IgD-negative memory B cell (primary cell): ENCODE measurements at regions not wholly inside any gene's neighbourhood (a gene's known extent, or its start where the extent isn't known, plus 50 kb on each side); places are given as distances from the start of the nearest gene placed in this dataset.
"Not testable (repeated sequence)": the region's sequence is repeated elsewhere in the genome, so short reads cannot be mapped to it uniquely, and the experiment has no call there.

Experiments
- H3K27ac Mint-ChIP-seq, 3 donors: one replicate each; pipeline ENCODE4 v1.8.0; 2020 to 2022; ENCODE audit warnings: mild to moderate bottlenecking in 3 of 3, mixed read lengths in 3 of 3, moderate library complexity in 1 of 3
- H3K27me3 Mint-ChIP-seq: one replicate; pipeline ENCODE4 v1.8.0; 2021; ENCODE audit warnings: mixed read lengths
- H3K36me3 Mint-ChIP-seq: one replicate; pipeline ENCODE4 v1.8.0; 2020; ENCODE audit warnings: mild to moderate bottlenecking, mixed read lengths
- H3K4me1 Mint-ChIP-seq, 3 donors: one replicate each; pipeline ENCODE4 v1.8.0; 2020 to 2022; ENCODE audit warnings: mixed read lengths in 3 of 3, mild to moderate bottlenecking in 1 of 3
- H3K4me3 Mint-ChIP-seq, 4 donors: one replicate each; pipeline ENCODE4 v1.8.0; 2020 to 2022; ENCODE audit warnings: mild to moderate bottlenecking in 4 of 4, mixed read lengths in 4 of 4, moderate library complexity in 3 of 4
- H3K9me3 Mint-ChIP-seq, 3 donors: one replicate each; pipeline ENCODE4 v1.8.0; 2020 to 2021; ENCODE audit warnings: mixed read lengths in 3 of 3, mild to moderate bottlenecking in 1 of 3

DNA sequence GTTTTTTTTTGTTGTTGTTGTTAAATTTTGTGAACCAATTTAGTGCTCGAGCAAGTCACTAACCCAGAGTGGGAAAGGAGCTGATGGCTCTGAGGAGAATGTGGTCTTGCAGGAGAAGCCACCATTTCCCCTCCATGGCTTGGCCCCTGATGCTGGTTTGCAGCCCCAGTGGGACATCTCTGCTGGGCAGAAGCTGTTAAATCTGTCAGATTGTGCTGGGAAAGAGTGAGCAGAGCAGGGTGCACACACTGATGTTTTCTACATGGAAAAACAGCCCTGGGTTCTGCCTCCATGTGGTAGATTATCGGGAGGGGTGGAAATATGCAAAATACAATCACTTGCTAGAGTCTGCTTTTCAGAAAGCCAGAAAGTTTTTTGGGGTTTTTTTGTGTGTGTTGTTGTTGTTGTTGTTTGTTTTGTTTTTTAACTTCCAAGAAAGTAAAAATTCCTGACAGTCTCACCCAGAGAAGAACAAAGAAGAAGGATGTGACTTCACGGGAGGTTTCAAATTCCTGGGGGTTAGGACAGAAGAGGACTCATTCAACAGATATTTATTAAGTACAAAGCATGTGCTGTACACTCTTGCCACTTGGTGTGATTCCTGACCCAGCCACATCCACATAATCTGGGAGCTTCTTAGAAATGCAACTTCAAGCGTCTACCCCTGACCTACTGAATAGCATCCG lies 133.7 kb downstream of the FOXB1 start:
- no peak overlapping the region for H3K27ac Mint-ChIP-seq

DNA sequence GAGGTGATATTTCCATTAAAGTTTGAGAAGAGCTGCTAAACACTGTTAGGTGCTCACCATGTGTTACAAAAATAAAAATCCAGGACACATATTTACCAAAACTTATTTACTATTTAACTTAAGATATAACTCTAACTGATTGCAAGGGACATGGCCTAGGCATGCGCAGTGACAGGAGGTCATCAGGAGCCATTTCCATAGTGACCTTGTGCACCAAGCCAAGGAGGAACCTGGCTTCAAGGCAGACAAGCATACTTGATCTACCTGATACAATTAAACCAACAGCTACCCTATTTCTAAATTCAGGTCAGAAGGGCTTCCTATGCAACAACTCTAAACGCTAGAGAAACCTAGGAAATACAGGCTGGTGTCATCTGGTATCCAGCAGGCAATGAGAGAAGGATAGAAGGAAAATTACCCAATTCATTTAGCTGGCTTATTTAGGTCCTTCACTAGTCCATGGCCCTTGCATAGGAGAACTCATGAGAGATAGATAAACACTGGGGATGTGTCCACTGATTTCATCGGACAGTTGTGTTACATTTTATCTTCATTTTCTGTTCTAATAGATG lies 134.4 kb downstream of the FOXB1 start:
- Mint-ChIP-seq H3K36me3 (peaks cover 2% of the 10 kb centered on the region), H3K27me3 (peaks cover 27% of the 10 kb centered on the region), H3K4me3 (no peak overlapping the region), H3K9me3 (peaks cover 0 to 4% (median 3%) of the 10 kb centered on the region in 3 donors), H3K4me1 (no peaks in the 10 kb centered on the region), H3K27ac (no peak overlapping the region)

More for the DNA sequence above, 133.7 kb downstream of the FOXB1 start:
- Mint-ChIP-seq H3K4me1 (no peaks in the 10 kb centered on the region), H3K9me3 (peaks cover 0 to 4% (median 3%) of the 10 kb centered on the region in 3 donors), H3K36me3 (peaks cover 2% of the 10 kb centered on the region), H3K4me3 (no peak overlapping the region), H3K27me3 (peaks cover 27% of the 10 kb centered on the region)

DNA sequence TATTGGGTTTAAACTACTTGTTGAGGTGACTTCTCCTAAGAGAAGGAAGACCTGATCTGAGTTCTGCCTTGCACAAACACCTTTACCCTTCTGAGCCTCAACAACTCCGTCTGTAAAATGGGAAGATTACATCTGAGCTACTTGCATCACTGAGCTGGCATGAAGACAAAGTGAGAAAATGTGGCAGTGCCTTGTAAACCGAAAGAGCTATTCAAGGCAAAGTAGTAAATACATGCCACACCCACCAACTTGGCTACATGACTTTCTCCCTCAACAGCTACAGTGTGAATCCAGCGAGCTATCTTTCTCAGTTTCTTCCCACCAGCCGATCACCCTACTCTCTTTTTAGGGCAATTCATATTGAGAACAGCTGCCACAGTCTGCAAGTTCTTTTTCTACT lies 148.3 kb downstream of the FOXB1 start:
- no peak overlapping the region for H3K27ac Mint-ChIP-seq
- peaks cover 2% of the 10 kb centered on the region for H3K36me3 Mint-ChIP-seq
- peaks cover 29% of the 10 kb centered on the region for H3K27me3 Mint-ChIP-seq
- peaks cover 2 to 11% (median 7%) of the 10 kb centered on the region in 3 donors for H3K4me1 Mint-ChIP-seq
- H3K4me3 Mint-ChIP-seq, result no peak overlapping the region
- H3K9me3 Mint-ChIP-seq, result no peaks in the 10 kb centered on the region

DNA sequence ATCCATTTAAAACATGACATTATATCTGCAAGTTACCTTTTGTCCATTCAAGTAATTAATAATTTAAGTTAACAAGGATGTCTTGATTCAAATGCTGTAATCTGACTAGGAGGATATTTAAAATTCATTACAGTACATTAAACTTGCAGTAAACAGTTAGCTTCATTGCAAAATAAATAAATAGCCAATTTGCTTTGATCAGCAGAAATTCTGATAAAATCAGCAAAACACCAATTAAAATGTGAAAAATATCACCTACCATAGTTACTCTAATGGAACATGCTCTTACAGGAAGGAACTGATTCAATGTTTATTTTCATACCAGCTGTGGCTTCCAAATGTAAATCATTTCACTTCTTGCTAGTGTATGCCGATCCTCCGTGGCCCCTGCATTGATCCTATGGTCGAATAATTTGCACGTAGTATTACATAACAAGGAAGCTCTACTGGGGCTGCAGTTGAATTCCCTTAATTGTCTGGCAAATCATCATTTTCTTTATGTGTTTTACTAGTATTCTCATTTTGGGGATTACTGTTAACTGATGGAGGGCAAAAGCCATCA lies 150.7 kb downstream of the FOXB1 start:
- peak overlapping the region in 1 of 4 donors; percentile 47 for H3K4me3 Mint-ChIP-seq

DNA sequence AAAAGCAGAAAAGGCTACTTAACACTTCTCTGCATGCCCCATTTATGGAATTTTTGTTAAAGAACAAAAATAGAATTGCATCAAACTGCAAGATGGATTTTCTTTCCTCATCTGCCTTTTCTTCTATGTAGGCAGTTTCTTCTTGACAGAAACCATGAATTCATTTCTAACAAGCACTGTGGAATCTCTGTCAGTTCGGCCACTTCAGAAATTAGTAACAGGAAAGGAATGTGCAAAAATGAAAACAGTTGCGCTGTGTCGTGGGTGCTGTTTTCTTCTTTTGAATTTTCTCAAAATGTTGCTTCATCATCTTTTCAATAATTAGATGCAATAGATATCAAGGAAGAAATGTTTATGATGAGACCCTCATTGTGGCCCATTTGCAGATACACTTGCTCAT lies 151.6 kb downstream of the FOXB1 start:
- Mint-ChIP-seq H3K36me3 (no peaks in the 10 kb centered on the region), H3K27ac (no peak overlapping the region), H3K4me1 (peaks cover 2 to 11% (median 7%) of the 10 kb centered on the region in 3 donors), H3K27me3 (peaks cover 32% of the 10 kb centered on the region), H3K9me3 (no peaks in the 10 kb centered on the region), H3K4me3 (no peak overlapping the region)

More for the DNA sequence above, 150.7 kb downstream of the FOXB1 start:
- peaks cover 32% of the 10 kb centered on the region for H3K27me3 Mint-ChIP-seq
- no peaks in the 10 kb centered on the region for H3K9me3 Mint-ChIP-seq
- no peaks in the 10 kb centered on the region for H3K36me3 Mint-ChIP-seq
- peaks cover 2 to 11% (median 7%) of the 10 kb centered on the region in 3 donors for H3K4me1 Mint-ChIP-seq
- no peak overlapping the region for H3K27ac Mint-ChIP-seq

DNA sequence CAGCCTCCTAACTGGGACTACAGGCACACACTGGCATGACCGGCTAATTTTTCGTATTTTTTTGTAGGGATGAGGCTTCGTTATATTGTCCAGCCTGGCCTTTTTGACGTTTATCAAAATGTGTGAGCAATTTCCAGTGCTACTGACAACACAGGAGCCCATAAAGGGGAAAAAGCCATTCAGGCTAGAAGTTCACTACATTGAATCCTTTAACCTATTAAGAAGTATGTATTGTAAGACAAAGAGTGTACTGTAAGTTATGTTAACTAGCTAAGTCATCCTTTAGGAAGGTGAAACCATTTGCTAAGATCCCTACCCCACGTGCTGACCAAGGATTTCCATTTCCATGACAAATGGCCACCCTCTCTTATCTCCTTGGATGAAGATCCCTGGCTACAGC lies 156.8 kb downstream of the FOXB1 start:
- Mint-ChIP-seq H3K27ac (no peak overlapping the region), H3K4me1 (no peaks in the 10 kb centered on the region), H3K27me3 (peaks cover 20% of the 10 kb centered on the region), H3K36me3 (no peaks in the 10 kb centered on the region), H3K9me3 (peaks cover 2 to 4% (median 3%) of the 10 kb centered on the region in 3 donors), H3K4me3 (no peak overlapping the region)

DNA sequence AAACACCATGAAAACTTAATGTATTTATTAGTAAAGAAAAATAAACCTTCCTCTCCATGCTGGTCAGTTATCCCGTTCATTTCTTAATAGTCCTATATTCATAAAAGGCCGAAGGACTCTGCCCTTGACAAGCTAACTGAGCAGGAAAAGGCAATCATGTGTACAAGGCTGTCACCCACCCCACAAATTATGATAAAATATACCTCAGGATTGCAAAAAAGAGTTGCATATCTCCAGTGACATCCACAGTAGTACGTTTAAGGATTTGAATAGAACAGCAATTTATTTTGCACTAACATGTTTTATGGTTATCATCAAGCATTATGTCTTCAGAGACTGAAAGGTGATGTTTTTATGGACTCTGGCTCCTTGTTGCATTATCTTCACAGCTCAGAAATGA lies 157.6 kb downstream of the FOXB1 start:
- H3K4me3 Mint-ChIP-seq, result no peak overlapping the region
- H3K27ac Mint-ChIP-seq, result no peak overlapping the region
- peaks cover 18% of the 10 kb centered on the region for H3K27me3 Mint-ChIP-seq

DNA sequence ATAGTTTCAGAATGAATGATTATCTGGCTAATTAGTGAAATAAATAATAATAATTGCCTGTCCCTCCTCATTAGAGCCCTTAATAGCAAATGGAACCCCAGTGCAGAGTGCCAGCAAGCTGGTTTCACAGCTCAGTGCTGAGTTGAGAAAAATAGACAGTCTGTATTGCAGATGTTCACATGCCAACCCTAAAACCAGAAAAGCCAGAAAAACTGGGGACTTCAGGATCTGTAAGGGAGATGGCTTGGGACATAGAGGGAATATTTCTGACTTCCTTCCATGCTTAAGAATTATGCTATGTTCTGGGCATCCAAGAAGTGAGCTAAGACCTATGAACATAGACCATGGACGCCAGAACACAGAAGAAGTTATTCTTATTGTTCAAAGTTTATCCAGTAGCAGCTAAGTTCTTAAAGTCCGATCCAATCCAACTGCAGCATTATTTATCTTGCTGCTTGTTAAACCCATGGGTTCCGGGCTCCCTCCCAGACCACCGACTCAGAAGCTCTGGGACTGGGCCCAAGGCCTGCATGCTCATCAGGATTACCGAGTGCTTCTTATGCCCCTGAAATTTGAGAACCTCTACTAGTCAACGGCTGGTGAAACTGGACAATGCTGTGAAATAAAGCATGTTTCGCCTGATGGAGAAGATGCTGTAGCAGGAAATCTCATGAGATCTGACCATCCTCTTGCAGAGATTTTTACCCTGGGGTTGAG lies 158.3 kb downstream of the FOXB1 start:
- Mint-ChIP-seq H3K27me3 (peaks cover 15% of the 10 kb centered on the region), H3K27ac (no peak overlapping the region)

More for the DNA sequence above, 157.6 kb downstream of the FOXB1 start:
- no peaks in the 10 kb centered on the region for H3K4me1 Mint-ChIP-seq
- no peaks in the 10 kb centered on the region for H3K36me3 Mint-ChIP-seq
- peaks cover 2 to 4% (median 3%) of the 10 kb centered on the region in 3 donors for H3K9me3 Mint-ChIP-seq

DNA sequence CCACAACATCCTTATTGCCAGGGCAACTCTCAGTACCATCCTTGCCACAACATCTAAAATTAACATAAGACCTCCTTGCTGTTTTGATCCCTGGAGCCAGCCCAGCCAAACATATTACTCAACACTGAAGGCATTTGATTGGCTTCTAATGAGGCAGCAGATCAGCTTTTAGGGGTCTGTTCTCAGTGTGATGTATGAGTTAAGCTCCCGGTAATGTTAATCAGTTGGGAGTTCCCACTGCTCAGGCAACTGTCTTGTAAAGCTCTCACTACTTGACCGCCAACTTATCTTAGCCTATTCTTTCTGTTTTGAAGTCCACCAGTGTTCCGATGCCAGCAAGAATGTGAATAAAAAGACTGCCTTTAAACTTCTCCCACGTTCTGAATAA lies 158.9 kb downstream of the FOXB1 start:
- Mint-ChIP-seq H3K9me3 (peaks cover 2 to 5% (median 3%) of the 10 kb centered on the region in 3 donors), H3K4me3 (no peak overlapping the region), H3K27ac (no peak overlapping the region), H3K36me3 (no peaks in the 10 kb centered on the region), H3K27me3 (peaks cover 15% of the 10 kb centered on the region), H3K4me1 (no peaks in the 10 kb centered on the region)

More for the DNA sequence above, 158.3 kb downstream of the FOXB1 start:
- Mint-ChIP-seq H3K4me1 (no peaks in the 10 kb centered on the region), H3K4me3 (no peak overlapping the region), H3K9me3 (peaks cover 2 to 4% (median 3%) of the 10 kb centered on the region in 3 donors), H3K36me3 (no peaks in the 10 kb centered on the region)

DNA sequence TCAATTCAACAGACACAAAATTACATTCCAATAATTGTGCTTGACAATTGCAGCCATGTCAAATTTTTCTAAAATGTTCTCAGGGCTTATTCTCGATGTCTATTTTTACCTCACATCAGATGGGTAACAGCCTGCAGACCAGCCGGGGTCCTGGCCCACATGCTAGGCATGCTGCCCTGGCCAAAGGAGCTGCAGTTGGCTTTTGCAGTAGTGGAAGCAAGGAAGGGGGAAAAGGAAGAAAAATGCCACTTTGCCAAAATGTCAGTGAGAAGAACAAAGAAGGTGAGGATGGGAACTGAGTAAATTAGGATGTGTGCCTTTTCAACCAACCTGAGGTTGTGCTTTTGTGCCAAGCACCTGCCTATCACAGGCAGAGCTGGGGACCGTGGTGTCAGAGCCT lies 161.0 kb downstream of the FOXB1 start:
- Mint-ChIP-seq H3K9me3 (peaks cover 2 to 5% (median 3%) of the 10 kb centered on the region in 3 donors), H3K4me3 (no peak overlapping the region), H3K27ac (no peak overlapping the region), H3K27me3 (peaks cover 12% of the 10 kb centered on the region), H3K4me1 (no peaks in the 10 kb centered on the region), H3K36me3 (no peaks in the 10 kb centered on the region)

DNA sequence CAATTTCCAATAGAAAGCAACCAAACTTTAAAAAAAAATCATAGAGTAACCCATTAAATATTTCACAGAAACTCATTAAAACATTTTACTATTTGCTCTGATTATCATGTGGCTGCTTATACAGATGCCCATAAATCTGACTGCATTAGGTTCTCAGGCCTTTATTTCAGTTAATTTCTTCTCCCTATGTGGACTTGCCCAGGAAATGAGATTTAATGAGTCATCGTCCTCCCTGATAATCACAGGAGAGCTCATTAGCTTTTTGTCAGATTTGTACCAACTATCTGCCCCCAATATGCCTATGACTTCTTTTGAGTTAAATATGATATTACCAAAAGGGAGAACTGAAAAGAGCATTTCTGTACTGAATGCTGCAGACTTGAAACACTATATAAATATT lies 168.0 kb downstream of the FOXB1 start:
- peaks cover 0 to 2% (median 0%) of the 10 kb centered on the region in 3 donors for H3K9me3 Mint-ChIP-seq
- no peaks in the 10 kb centered on the region for H3K4me1 Mint-ChIP-seq
- H3K27ac Mint-ChIP-seq, result no peak overlapping the region
- no peaks in the 10 kb centered on the region for H3K27me3 Mint-ChIP-seq
- H3K36me3 Mint-ChIP-seq, result no peaks in the 10 kb centered on the region
- no peak overlapping the region for H3K4me3 Mint-ChIP-seq

DNA sequence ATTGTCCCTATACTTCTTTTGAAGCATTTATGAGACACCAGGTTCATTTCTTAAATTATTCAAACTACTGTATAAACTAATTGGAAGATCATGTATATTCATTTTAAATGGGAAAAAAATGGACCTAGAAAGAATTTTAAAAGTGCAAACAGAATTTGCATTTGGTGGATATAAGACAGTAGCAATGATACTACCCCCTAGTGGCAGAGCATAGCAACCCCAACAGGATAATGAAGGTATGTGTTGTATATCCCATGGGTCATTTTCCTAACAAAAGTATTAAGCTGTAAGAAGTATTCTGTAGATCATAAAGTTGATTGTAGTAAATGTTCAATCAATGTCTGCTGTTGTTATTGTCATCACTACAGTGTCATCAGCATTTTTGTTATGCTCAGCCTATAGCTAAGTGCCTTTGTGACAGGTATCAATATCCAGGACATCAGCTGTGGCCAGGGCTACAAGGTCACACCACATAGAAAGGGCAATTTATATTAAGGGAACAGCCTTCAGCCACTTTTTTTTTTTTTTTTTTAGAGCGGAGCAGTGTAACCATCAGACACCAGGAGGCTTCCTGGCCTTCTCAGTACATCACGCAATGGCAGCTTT lies 175.8 kb downstream of the FOXB1 start:
- H3K27me3 Mint-ChIP-seq, result peaks cover 5% of the 10 kb centered on the region
- H3K4me1 Mint-ChIP-seq, result no peaks in the 10 kb centered on the region
- no peak overlapping the region for H3K4me3 Mint-ChIP-seq
- no peak overlapping the region for H3K27ac Mint-ChIP-seq
- H3K9me3 Mint-ChIP-seq, result peaks cover 0 to 2% (median 0%) of the 10 kb centered on the region in 3 donors
- no peaks in the 10 kb centered on the region for H3K36me3 Mint-ChIP-seq

DNA sequence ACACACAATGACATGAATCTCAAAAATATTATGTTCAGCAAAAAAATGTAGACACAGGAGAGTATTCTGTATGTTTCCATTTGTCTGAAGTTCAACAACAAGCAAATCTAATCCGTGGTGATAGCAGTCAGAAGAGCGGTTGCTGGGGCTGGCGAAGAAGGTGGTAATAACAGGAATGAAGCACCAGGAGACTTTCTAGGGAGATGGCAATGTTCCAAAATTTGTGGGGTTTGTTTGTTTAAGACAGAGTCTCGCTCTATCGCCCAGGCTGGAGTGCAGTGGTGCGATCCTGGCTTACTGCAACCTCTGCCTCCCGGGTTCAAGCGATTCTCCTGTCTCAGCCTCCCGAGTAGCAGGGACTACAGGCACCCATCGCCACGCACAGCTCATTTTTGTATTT lies 177.8 kb downstream of the FOXB1 start:
- H3K9me3 Mint-ChIP-seq, H3K4me3 Mint-ChIP-seq, H3K4me1 Mint-ChIP-seq, H3K27ac Mint-ChIP-seq, H3K36me3 Mint-ChIP-seq, H3K27me3 Mint-ChIP-seq: not testable (repeated sequence)

DNA sequence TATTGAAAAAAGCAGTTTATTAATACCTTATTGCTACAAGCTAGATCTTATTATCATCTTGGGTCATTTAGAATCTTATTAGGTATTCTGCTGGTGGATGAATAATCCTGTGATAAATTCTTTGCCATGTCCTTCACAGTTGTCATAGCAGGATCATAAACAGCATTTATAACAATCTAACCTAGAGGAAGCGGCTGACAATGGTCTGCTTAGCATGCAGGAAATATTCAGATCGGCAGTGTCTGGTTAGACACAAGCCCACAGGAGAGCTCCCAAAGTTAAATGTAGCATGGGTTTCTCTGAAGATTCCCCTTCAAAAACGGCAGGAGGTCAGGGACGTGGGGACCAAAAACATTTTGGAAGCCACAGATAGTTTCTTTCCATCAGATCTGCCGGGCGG lies 179.3 kb downstream of the FOXB1 start:
- Mint-ChIP-seq H3K4me1 (no peaks in the 10 kb centered on the region), H3K4me3 (no peak overlapping the region), H3K36me3 (no peaks in the 10 kb centered on the region), H3K27ac (no peak overlapping the region), H3K27me3 (peaks cover 11% of the 10 kb centered on the region), H3K9me3 (peaks cover 0 to 2% (median 0%) of the 10 kb centered on the region in 3 donors)

DNA sequence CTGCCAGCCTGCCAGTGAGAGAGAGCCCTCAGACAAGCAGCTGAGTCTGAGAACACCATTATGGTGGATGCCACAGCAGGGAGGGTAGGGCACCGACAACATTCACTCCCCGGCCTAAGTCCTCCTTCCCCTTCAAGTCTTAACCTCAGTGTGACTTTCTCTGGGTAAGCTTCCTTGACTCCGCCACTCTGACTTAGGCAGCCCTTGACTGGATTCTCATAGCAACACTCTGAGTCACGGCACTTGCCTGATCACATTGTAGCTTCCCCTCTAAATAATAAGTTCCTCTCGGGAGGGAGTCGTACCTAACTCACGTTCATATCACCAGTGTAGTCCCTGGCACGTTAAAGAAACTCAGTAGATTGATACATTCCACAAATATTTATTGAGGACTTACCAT lies 180.5 kb downstream of the FOXB1 start:
- Mint-ChIP-seq H3K4me1 (no peaks in the 10 kb centered on the region), H3K4me3 (no peak overlapping the region), H3K27me3 (peaks cover 14% of the 10 kb centered on the region)

More for the DNA sequence above, 180.5 kb downstream of the FOXB1 start:
- no peaks in the 10 kb centered on the region for H3K36me3 Mint-ChIP-seq
- H3K27ac Mint-ChIP-seq, result no peak overlapping the region
- H3K9me3 Mint-ChIP-seq, result peaks cover 0 to 2% (median 0%) of the 10 kb centered on the region in 3 donors
